ENCODE measurements at regions not wholly inside any gene's neighbourhood (a gene's known extent, or its start where the extent isn't known, plus 50 kb on each side); places are given as distances from the start of the nearest gene placed in this dataset.

GRCh38 chr7:72467237-72467636 is 55.1 kb upstream of the CALN1 start:
- ChIA-PET CTCF (ENCODE audit: unreplicated experiment) (no interaction called here), POLR2A (no interaction called here)
- Histone ChIP-seq H3K27ac (ENCODE audit: low read depth, low read length, poor library complexity, severe bottlenecking) (no peak overlapping the region), H3K79me2 (ENCODE audit: insufficient read depth, low read depth, low read length) (no peaks in the 10 kb centered on the region), H3K36me3 (ENCODE audit: insufficient read depth, low read length) (no peaks in the 10 kb centered on the region), H3K4me2 (ENCODE audit: low read length) (no peak overlapping the region), H3K9me3 (ENCODE audit: low read length) (no peaks in the 10 kb centered on the region), H4K20me1 (ENCODE audit: insufficient read depth, low read length) (no peaks in the 10 kb centered on the region), H3K4me1 (ENCODE audit: insufficient read depth, low read length, poor library complexity, severe bottlenecking) (no peaks in the 10 kb centered on the region), H3K9me2 (ENCODE audit: insufficient read depth, low read length) (no peaks in the 10 kb centered on the region), H3K4me3 (ENCODE audit: low read depth, low read length, poor library complexity, severe bottlenecking) (no peak overlapping the region), H2AFZ (ENCODE audit: low read length) (no peak overlapping the region)
- intact Hi-C loops (cut with micrococcal nuclease; ENCODE audit: unreplicated experiment), result no loop called here
- DNase-seq (ENCODE audit: low spot score), result no peak
- TF ChIP-seq CTCF (conservative IDR thresholded peaks at IDR 0.05; ENCODE audit: low read length), result no peak
- TF ChIP-seq EZH2phosphoT487 (IDR thresholded peaks at IDR 0.05; ENCODE audit: borderline replicate concordance, low read depth, low read length), result no peak
- no TSS peak for BruUV-seq (replicated peaks)

GRCh38 chr7:72466797-72467196 is 54.7 kb upstream of the CALN1 start:
- no peak overlapping the region for H2AFZ ChIP-seq (ENCODE audit: low read length)
- POLR2A ChIA-PET, result no interaction called here
- BruUV-seq (replicated peaks), result no TSS peak
- H3K27ac ChIP-seq (ENCODE audit: low read depth, low read length, poor library complexity, severe bottlenecking), result no peak overlapping the region
- TF ChIP-seq EZH2phosphoT487 (IDR thresholded peaks at IDR 0.05; ENCODE audit: borderline replicate concordance, low read depth, low read length) (no peak), CTCF (conservative IDR thresholded peaks at IDR 0.05; ENCODE audit: low read length) (no peak)
- no peaks in the 10 kb centered on the region for H3K9me3 ChIP-seq (ENCODE audit: low read length)
- intact Hi-C loops (cut with micrococcal nuclease; ENCODE audit: unreplicated experiment), result no loop called here
- no peaks in the 10 kb centered on the region for H3K9me2 ChIP-seq (ENCODE audit: insufficient read depth, low read length)
- H3K4me2 ChIP-seq (ENCODE audit: low read length), result no peak overlapping the region
- H3K36me3 ChIP-seq (ENCODE audit: insufficient read depth, low read length), result no peaks in the 10 kb centered on the region
- no peaks in the 10 kb centered on the region for H3K4me1 ChIP-seq (ENCODE audit: insufficient read depth, low read length, poor library complexity, severe bottlenecking)
- H4K20me1 ChIP-seq (ENCODE audit: insufficient read depth, low read length), result no peaks in the 10 kb centered on the region
- H3K4me3 ChIP-seq (ENCODE audit: low read depth, low read length, poor library complexity, severe bottlenecking), result no peak overlapping the region
- CTCF ChIA-PET (ENCODE audit: unreplicated experiment), result no interaction called here
- H3K79me2 ChIP-seq (ENCODE audit: insufficient read depth, low read depth, low read length), result no peaks in the 10 kb centered on the region
- no peak for DNase-seq (ENCODE audit: low spot score)

GRCh38 chr7:72465521-72465920 is 53.4 kb upstream of the CALN1 start:
- Histone ChIP-seq H3K9me2 (ENCODE audit: insufficient read depth, low read length) (no peaks in the 10 kb centered on the region), H3K27ac (ENCODE audit: low read depth, low read length, poor library complexity, severe bottlenecking) (no peak overlapping the region), H4K20me1 (ENCODE audit: insufficient read depth, low read length) (no peaks in the 10 kb centered on the region), H3K9me3 (ENCODE audit: low read length) (no peaks in the 10 kb centered on the region), H3K4me2 (ENCODE audit: low read length) (no peak overlapping the region), H3K79me2 (ENCODE audit: insufficient read depth, low read depth, low read length) (no peaks in the 10 kb centered on the region), H2AFZ (ENCODE audit: low read length) (no peak overlapping the region), H3K36me3 (ENCODE audit: insufficient read depth, low read length) (no peaks in the 10 kb centered on the region), H3K4me1 (ENCODE audit: insufficient read depth, low read length, poor library complexity, severe bottlenecking) (no peaks in the 10 kb centered on the region), H3K4me3 (ENCODE audit: low read depth, low read length, poor library complexity, severe bottlenecking) (no peak overlapping the region)
- BruUV-seq (replicated peaks), result no TSS peak
- DNase-seq (ENCODE audit: low spot score), result no peak
- no peak for TF ChIP-seq CTCF (conservative IDR thresholded peaks at IDR 0.05; ENCODE audit: low read length)
- TF ChIP-seq EZH2phosphoT487 (IDR thresholded peaks at IDR 0.05; ENCODE audit: borderline replicate concordance, low read depth, low read length), result no peak
- CTCF ChIA-PET (ENCODE audit: unreplicated experiment), result no interaction called here
- intact Hi-C loops (cut with micrococcal nuclease; ENCODE audit: unreplicated experiment), result no loop called here
- POLR2A ChIA-PET, result no interaction called here
